Chondrocyte (in vitro differentiated cells): ENCODE measurements at regions not wholly inside any gene's neighbourhood (a gene's known extent, or its start where the extent isn't known, plus 50 kb on each side); places are given as distances from the start of the nearest gene placed in this dataset.

ENCODE experiments used
- DNase-seq: peaks from one replicate; pipeline ENCODE4 v3.0.0; 2021; ENCODE audit warnings: mixed read lengths, low spot score
- H3K27ac Mint-ChIP-seq: one replicate; pipeline ENCODE4 v1.8.0; 2021; ENCODE audit warnings: mild to moderate bottlenecking, moderate library complexity, mixed read lengths; ENCODE audit not compliant: unreplicated experiment
- H3K27me3 Mint-ChIP-seq: 2 replicates; pipeline ENCODE4 v1.8.0; 2021; ENCODE audit warnings: low read depth, mixed read lengths
- H3K36me3 Mint-ChIP-seq: 2 replicates; pipeline ENCODE4 v1.8.0; 2021; ENCODE audit warnings: low read depth, mixed read lengths
- H3K4me1 Mint-ChIP-seq: 2 replicates; pipeline ENCODE4 v1.8.0; 2021; ENCODE audit warnings: low read depth, mild to moderate bottlenecking, mixed read lengths
- H3K4me3 Mint-ChIP-seq: one replicate; pipeline ENCODE4 v1.8.0; 2021; ENCODE audit warnings: mild to moderate bottlenecking, moderate library complexity, mixed read lengths; ENCODE audit not compliant: unreplicated experiment
- H3K9me3 Mint-ChIP-seq: 2 replicates; pipeline ENCODE4 v1.8.0; 2021; ENCODE audit warnings: low read depth, mixed read lengths
- CTCF ChIP-seq: fragments of 200-600 bp; sonication (generic); IDR thresholded peaks from 2 replicates; pipeline ENCODE4 v1.5.0; 2021; ENCODE audit warnings: antibody characterized with exemption, mild to moderate bottlenecking, moderate library complexity

GRCh38 chr16:73313950-73314349, 266.0 kb upstream of the ZFHX3 start:
- Mint-ChIP-seq H3K4me3 (no peak overlapping the region), H3K9me3 (peaks cover 6% of the 10 kb centered on the region), H3K27ac (no peak overlapping the region), H3K27me3 (peaks cover 8% of the 10 kb centered on the region), H3K4me1 (no peaks in the 10 kb centered on the region), H3K36me3 (peaks cover 2% of the 10 kb centered on the region)
- no peak for DNase-seq
- TF ChIP-seq CTCF = no peak

GRCh38 chr16:73311857-73312723, 264.2 kb upstream of the ZFHX3 start:
- Mint-ChIP-seq H3K9me3 (peaks cover 6% of the 10 kb centered on the region), H3K27ac (no peak overlapping the region), H3K4me1 (no peaks in the 10 kb centered on the region), H3K4me3 (no peak overlapping the region), H3K27me3 (peaks cover 7% of the 10 kb centered on the region), H3K36me3 (peaks cover 2% of the 10 kb centered on the region)
- no peak for DNase-seq
- TF ChIP-seq CTCF = no peak

- no peak overlapping the region for H3K4me3 Mint-ChIP-seq
- peaks cover 11% of the 10 kb centered on the region for H3K27me3 Mint-ChIP-seq
- DNase-seq = no peak
- no peaks in the 10 kb centered on the region for H3K9me3 Mint-ChIP-seq
- no peak overlapping the region for H3K27ac Mint-ChIP-seq
- no peak for TF ChIP-seq CTCF
- H3K36me3 Mint-ChIP-seq = peaks cover 2% of the 10 kb centered on the region
- H3K4me1 Mint-ChIP-seq = no peaks in the 10 kb centered on the region
Measured at GRCh38 chr16:73308771-73309170, 260.8 kb upstream of the ZFHX3 start.

GRCh38 chr16:73306901-73307413, 259.0 kb upstream of the ZFHX3 start:
- peaks cover 13% of the 10 kb centered on the region for H3K27me3 Mint-ChIP-seq
- no peak for DNase-seq
- no peak for TF ChIP-seq CTCF
- H3K4me3 Mint-ChIP-seq = no peak overlapping the region
- peaks cover 2% of the 10 kb centered on the region for H3K36me3 Mint-ChIP-seq
- H3K9me3 Mint-ChIP-seq = no peaks in the 10 kb centered on the region
- no peaks in the 10 kb centered on the region for H3K4me1 Mint-ChIP-seq
- no peak overlapping the region for H3K27ac Mint-ChIP-seq

GRCh38 chr16:73304008-73304774, 256.3 kb upstream of the ZFHX3 start:
- Mint-ChIP-seq H3K27me3 (peaks cover 10% of the 10 kb centered on the region), H3K9me3 (no peaks in the 10 kb centered on the region), H3K4me1 (no peaks in the 10 kb centered on the region), H3K4me3 (no peak overlapping the region), H3K27ac (no peak overlapping the region), H3K36me3 (no peaks in the 10 kb centered on the region)
- no peak for TF ChIP-seq CTCF
- no peak for DNase-seq
